ENCODE measurements at regions not wholly inside any gene's neighbourhood (a gene's known extent, or its start where the extent isn't known, plus 50 kb on each side); places are given as distances from the start of the nearest gene placed in this dataset.

- Histone ChIP-seq H3K4me1 (ENCODE audit: control insufficient read depth in 2 of 3, insufficient read depth in 2 of 3, low read depth in 1 of 3, low read length in 3 of 3) (no peaks in the 10 kb centered on the region), H3K27ac (ENCODE audit: low read depth in 2 of 2, low read length in 2 of 2) (no peak overlapping the region), H3K4me3 (ENCODE audit: low read length in 3 of 3) (no peak overlapping the region), H3K9me3 (ENCODE audit: control insufficient read depth in 2 of 3, insufficient read depth in 1 of 3, low read length in 3 of 3) (no peaks in the 10 kb centered on the region), H3K36me3 (ENCODE audit: control insufficient read depth in 2 of 3, insufficient read depth in 3 of 3, low read length in 3 of 3) (no peaks in the 10 kb centered on the region), H3K27me3 (ENCODE audit: control insufficient read depth, insufficient read depth, low read length) (no peaks in the 10 kb centered on the region), H3K9ac (ENCODE audit: low read length in 3 of 3) (no peak overlapping the region)
- DNase-seq (no peak), FAIRE-seq (no peak)
- no peak for TF ChIP-seq CTCF (IDR thresholded peaks at IDR 0.05; ENCODE audit: borderline replicate concordance, extremely low read depth, insufficient read depth)
- intact Hi-C loops (cut with DNase I), result no loop called here
Observed at GRCh38 chr3:76349715-76350480, 564.5 kb upstream of the ZNF717 start.

- no peak overlapping the region for H3K9ac ChIP-seq (ENCODE audit: low read length in 3 of 3)
- no peak for TF ChIP-seq CTCF (IDR thresholded peaks at IDR 0.05; ENCODE audit: borderline replicate concordance, extremely low read depth, insufficient read depth)
- H3K27ac ChIP-seq (ENCODE audit: low read depth in 2 of 2, low read length in 2 of 2), result no peak overlapping the region
- H3K9me3 ChIP-seq (ENCODE audit: control insufficient read depth in 2 of 3, insufficient read depth in 1 of 3, low read length in 3 of 3), result no peaks in the 10 kb centered on the region
- no peak overlapping the region for H3K4me3 ChIP-seq (ENCODE audit: low read length in 3 of 3)
- FAIRE-seq, result no peak
- intact Hi-C loops (cut with DNase I), result no loop called here
- no peak for DNase-seq
- no peaks in the 10 kb centered on the region for H3K36me3 ChIP-seq (ENCODE audit: control insufficient read depth in 2 of 3, insufficient read depth in 3 of 3, low read length in 3 of 3)
- no peaks in the 10 kb centered on the region for H3K27me3 ChIP-seq (ENCODE audit: control insufficient read depth, insufficient read depth, low read length)
- no peaks in the 10 kb centered on the region for H3K4me1 ChIP-seq (ENCODE audit: control insufficient read depth in 2 of 3, insufficient read depth in 2 of 3, low read depth in 1 of 3, low read length in 3 of 3)
Observed at GRCh38 chr3:76352051-76352450, 566.7 kb upstream of the ZNF717 start.

- DNase-seq, result peak in 2 of 5 donors; percentile 10 to 30
- TF ChIP-seq CTCF (IDR thresholded peaks at IDR 0.05; ENCODE audit: borderline replicate concordance, extremely low read depth, insufficient read depth), result no peak
- intact Hi-C loops (cut with DNase I), result no loop called here
- FAIRE-seq, result no peak
- Histone ChIP-seq H3K4me3 (ENCODE audit: low read length in 3 of 3) (no peak overlapping the region), H3K36me3 (ENCODE audit: control insufficient read depth in 2 of 3, insufficient read depth in 3 of 3, low read length in 3 of 3) (no peaks in the 10 kb centered on the region), H3K27ac (ENCODE audit: low read depth in 2 of 2, low read length in 2 of 2) (no peak overlapping the region), H3K9ac (ENCODE audit: low read length in 3 of 3) (no peak overlapping the region), H3K9me3 (ENCODE audit: control insufficient read depth in 2 of 3, insufficient read depth in 1 of 3, low read length in 3 of 3) (no peaks in the 10 kb centered on the region), H3K27me3 (ENCODE audit: control insufficient read depth, insufficient read depth, low read length) (no peaks in the 10 kb centered on the region), H3K4me1 (ENCODE audit: control insufficient read depth in 2 of 3, insufficient read depth in 2 of 3, low read depth in 1 of 3, low read length in 3 of 3) (no peaks in the 10 kb centered on the region)
Observed at GRCh38 chr3:76352511-76353284, 567.3 kb upstream of the ZNF717 start.
